Erythroblast (primary cell): ENCODE measurements at regions not wholly inside any gene's neighbourhood (a gene's known extent, or its start where the extent isn't known, plus 50 kb on each side); places are given as distances from the start of the nearest gene placed in this dataset.

ENCODE experiments used
- GATA1 ChIP-seq: IDR thresholded peaks from 2 replicates; pipeline ENCODE4 v1.6.1; 2011; ENCODE audit warnings: low read depth, mild to moderate bottlenecking, control low read depth, low read length, moderate library complexity
- POLR2A ChIP-seq: IDR thresholded peaks from 2 replicates; pipeline ENCODE4 v1.6.1; 2011; ENCODE audit warnings: mild to moderate bottlenecking, low read length

DNA sequence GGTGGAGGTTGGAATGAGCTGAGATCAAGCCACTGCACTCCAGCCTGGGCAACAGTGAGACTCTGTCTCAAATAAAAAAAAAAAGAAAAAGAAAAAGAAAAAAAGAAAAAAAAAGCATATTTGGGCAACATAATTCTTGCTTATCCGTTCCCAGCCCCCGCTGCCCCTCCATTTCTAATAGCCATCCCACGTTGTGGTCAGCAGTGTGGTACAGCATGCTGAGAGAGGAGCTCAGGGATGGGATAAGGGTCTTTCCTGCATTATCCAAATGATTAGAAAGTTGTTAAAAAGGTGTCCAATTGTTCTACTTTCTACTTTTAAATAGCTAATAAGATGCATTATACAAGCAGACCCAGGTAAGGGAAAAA, 104.9 kb upstream of the ZNF92 start:
- TF ChIP-seq POLR2A (no peak), GATA1 (no peak)
